Spleen (tissue), 11 donors: ENCODE measurements at regions not wholly inside any gene's neighbourhood (a gene's known extent, or its start where the extent isn't known, plus 50 kb on each side); places are given as distances from the start of the nearest gene placed in this dataset.

Source experiments
- DNase-seq: peaks from one replicate; pipeline ENCODE4 v3.0.0-alpha.2; 2020
- H3K27ac ChIP-seq, 8 donors: fragments of 200-600 bp; sonication (generic) in 7 of 8; 1 replicate in 4 of 8; 2 replicates in 4 of 8; pipeline versions ENCODE4 v1.5.0 to v1.8.0; 2016 to 2021; ENCODE audit warnings: inconsistent platforms in 4 of 8, mild to moderate bottlenecking in 4 of 8, moderate library complexity in 1 of 8
- H3K27me3 ChIP-seq, 7 donors: fragments of 200-600 bp; sonication (generic) in 6 of 7; replicated peaks in 1 of 7; 1 replicate in 4 of 7; 2 replicates in 3 of 7; pipeline versions ENCODE4 v1.5.0 to v1.8.0; 2016 to 2021; ENCODE audit warnings: inconsistent platforms in 3 of 7, mild to moderate bottlenecking in 1 of 7
- H3K36me3 ChIP-seq, 6 donors: fragments of 200-600 bp; sonication (generic) in 5 of 6; 1 replicate in 4 of 6; 2 replicates in 2 of 6; pipeline versions ENCODE4 v1.5.0 to v1.8.0; 2016 to 2021; ENCODE audit warnings: inconsistent platforms in 2 of 6
- H3K4me1 ChIP-seq, 6 donors: fragments of 200-600 bp; sonication (generic) in 5 of 6; 1 replicate in 3 of 6; 2 replicates in 3 of 6; pipeline versions ENCODE4 v1.5.0 to v1.8.0; 2016 to 2021; ENCODE audit warnings: inconsistent platforms in 3 of 6
- H3K4me3 ChIP-seq, 8 donors: fragments of 200-600 bp; sonication (generic) in 7 of 8; 1 replicate in 4 of 8; 2 replicates in 4 of 8; pipeline versions ENCODE4 v1.5.0 to v1.8.0; 2016 to 2021; ENCODE audit warnings: inconsistent platforms in 4 of 8, mild to moderate bottlenecking in 4 of 8, moderate library complexity in 2 of 8
- H3K9me3 ChIP-seq, 8 donors: fragments of 200-600 bp; sonication (generic) in 7 of 8; 1 replicate in 4 of 8; 2 replicates in 4 of 8; pipeline versions ENCODE4 v1.5.0 to v1.8.0; 2016 to 2021; ENCODE audit warnings: inconsistent platforms in 4 of 8
- POLR2A ChIP-seq, 3 donors: fragments of 450-650 bp; IDR thresholded peaks; one replicate each; pipeline ENCODE4 v1.5.1; 2017; ENCODE audit warnings: antibody characterized with exemption in 3 of 3, mild to moderate bottlenecking in 1 of 3
- POLR2AphosphoS5 ChIP-seq, 3 donors: sonication (generic); formaldehyde crosslinking; IDR thresholded peaks; one replicate each; pipeline ENCODE4 v1.5.1; 2017; ENCODE audit warnings: antibody characterized with exemption in 3 of 3
- WGBS, 5 donors: extraction: QIAGEN DNeasy Blood & Tissue Kit in 3 of 5; methylation state at CpG; one replicate each; pipeline versions ENCODE4 v1.1.5 to v1.1.7; 2013 to 2018; 5-methylcytosine and 5-hydroxymethylcytosine counted together
- intact Hi-C: fragments of 100-400 bp; cut with DNase I; formaldehyde crosslinking; loops from one replicate; pipeline ENCODE4 v1.15.0; 2023; ENCODE audit warnings: low total_unique reads
- TF ChIP-seq, protein P1 (sequence below), 11 experiments: fragments of 200-600 bp in 7 of 11; fragments of 450-650 bp in 4 of 11; sonication (generic) in 4 of 11; IDR thresholded peaks in 8 of 11; conservative IDR thresholded peaks in 3 of 11; 1 replicate in 7 of 11; 2 replicates in 4 of 11; pipeline versions ENCODE4 v1.4.0 to v1.8.0; 2016 to 2021; ENCODE audit warnings: antibody characterized with exemption in 11 of 11, inconsistent platforms in 4 of 11, mild to moderate bottlenecking in 1 of 11
- donor health status: healthy with polysubstance abuse.
- donor health status: DM: no; HTN: no; CAD: no; lungs with moderate emphysema.
- donor health status: DM: no; HTN: no; CAD: no.
- donor health status: Bipolar disorder and iron deficiency.
- donor health status: healthy.
- donor health status: DM: no; HTN: no; CAD: no.
- donor health status: DM: yes; HTN: yes; CAD: no.

DNA sequence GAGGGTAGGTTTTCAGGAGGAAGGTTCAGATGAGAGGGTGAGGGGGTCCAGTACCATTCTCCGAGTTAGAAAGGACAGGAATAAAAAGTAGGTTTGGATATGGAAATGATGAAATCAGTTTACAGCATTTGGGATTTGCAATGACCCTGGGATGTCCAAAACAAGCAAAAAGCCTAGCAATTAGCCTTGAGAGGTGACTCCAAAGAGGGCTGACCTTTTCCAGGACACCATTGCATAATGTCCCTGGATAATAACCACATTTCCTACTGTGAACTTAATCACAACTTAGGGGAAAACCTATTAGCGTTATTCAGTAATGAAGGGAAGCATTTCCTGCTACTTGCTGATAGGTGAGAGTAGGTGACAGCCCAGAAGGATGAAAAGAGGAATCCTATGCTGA lies 101.4 kb upstream of the ARHGAP42 start:
- WGBS, 5 donors: 46 to 73% (median 56%) methylated on average over 2 of the region's 2 CpGs
- intact Hi-C loops: no loop called here
- H3K27me3 ChIP-seq: no peaks in the 10 kb centered on the region
- peaks cover 0 to 11% (median 7%) of the 10 kb centered on the region in 6 donors for H3K4me1 ChIP-seq
- H3K4me3 ChIP-seq: no peak overlapping the region
- H3K36me3 ChIP-seq: no peaks in the 10 kb centered on the region
- no peaks in the 10 kb centered on the region for H3K9me3 ChIP-seq
- no peak for TF ChIP-seq POLR2A (IDR thresholded peaks at IDR 0.05)
- TF ChIP-seq POLR2AphosphoS5 (IDR thresholded peaks at IDR 0.05): peak in 1 of 3 donors; percentile 47
- H3K27ac ChIP-seq: peak overlapping the region; percentile 37 to 83 (median 71)
- no peak for DNase-seq

DNA sequence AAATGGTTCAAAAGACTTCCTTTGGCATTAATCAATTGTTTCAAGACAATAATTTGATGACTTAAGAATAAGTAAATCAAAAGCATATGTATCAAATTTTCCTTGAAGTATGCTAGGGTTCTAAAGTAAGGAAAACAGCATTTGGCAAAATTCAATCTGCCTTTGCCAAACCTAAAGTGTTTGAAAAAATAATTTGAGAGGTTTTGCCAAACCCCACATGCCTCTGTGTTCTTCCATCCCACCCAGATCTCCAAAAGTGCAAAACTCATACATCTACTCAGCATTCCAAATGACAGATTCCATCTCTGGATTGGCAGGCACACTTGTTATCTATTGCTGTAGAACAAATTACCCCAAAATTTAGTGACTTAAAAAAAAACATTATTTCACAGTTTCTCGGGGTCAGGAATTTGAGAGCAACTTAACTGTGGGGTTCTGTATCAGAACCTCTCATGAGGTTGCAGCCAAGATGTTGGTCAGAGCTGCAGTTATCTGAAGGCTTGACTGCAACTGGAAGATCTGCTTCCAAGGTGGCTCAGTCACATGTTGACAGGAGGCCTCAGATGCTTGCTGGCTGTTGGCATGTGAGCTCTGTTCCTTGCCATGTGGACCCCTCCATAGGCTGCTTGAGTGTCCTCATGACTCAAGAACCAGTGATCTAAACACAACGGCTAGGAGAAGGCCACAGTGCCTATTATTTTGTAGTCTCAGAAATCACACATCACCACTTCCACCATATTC lies 100.6 kb upstream of the ARHGAP42 start:
- WGBS, 5 donors: 73 to 89% (median 81%) methylated on average over 2 of the region's 2 CpGs
- peaks cover 0 to 11% (median 1%) of the 10 kb centered on the region in 6 donors for H3K4me1 ChIP-seq
- H3K4me3 ChIP-seq: no peak overlapping the region
- H3K27ac ChIP-seq: peak overlapping the region in 7 of 8 donors; percentile 59 to 83 (median 73)
- no peaks in the 10 kb centered on the region for H3K9me3 ChIP-seq
- intact Hi-C loops: no loop called here
- no peak for DNase-seq
- H3K27me3 ChIP-seq: no peaks in the 10 kb centered on the region
- TF ChIP-seq POLR2AphosphoS5 (IDR thresholded peaks at IDR 0.05): no peak
- TF ChIP-seq, protein P1, sequence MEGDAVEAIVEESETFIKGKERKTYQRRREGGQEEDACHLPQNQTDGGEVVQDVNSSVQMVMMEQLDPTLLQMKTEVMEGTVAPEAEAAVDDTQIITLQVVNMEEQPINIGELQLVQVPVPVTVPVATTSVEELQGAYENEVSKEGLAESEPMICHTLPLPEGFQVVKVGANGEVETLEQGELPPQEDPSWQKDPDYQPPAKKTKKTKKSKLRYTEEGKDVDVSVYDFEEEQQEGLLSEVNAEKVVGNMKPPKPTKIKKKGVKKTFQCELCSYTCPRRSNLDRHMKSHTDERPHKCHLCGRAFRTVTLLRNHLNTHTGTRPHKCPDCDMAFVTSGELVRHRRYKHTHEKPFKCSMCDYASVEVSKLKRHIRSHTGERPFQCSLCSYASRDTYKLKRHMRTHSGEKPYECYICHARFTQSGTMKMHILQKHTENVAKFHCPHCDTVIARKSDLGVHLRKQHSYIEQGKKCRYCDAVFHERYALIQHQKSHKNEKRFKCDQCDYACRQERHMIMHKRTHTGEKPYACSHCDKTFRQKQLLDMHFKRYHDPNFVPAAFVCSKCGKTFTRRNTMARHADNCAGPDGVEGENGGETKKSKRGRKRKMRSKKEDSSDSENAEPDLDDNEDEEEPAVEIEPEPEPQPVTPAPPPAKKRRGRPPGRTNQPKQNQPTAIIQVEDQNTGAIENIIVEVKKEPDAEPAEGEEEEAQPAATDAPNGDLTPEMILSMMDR (IDR thresholded peaks at IDR 0.05 in 8 of 11, conservative IDR thresholded peaks at IDR 0.05 in 3 of 11): no peak
- TF ChIP-seq POLR2A (IDR thresholded peaks at IDR 0.05): no peak
- H3K36me3 ChIP-seq: no peaks in the 10 kb centered on the region

DNA sequence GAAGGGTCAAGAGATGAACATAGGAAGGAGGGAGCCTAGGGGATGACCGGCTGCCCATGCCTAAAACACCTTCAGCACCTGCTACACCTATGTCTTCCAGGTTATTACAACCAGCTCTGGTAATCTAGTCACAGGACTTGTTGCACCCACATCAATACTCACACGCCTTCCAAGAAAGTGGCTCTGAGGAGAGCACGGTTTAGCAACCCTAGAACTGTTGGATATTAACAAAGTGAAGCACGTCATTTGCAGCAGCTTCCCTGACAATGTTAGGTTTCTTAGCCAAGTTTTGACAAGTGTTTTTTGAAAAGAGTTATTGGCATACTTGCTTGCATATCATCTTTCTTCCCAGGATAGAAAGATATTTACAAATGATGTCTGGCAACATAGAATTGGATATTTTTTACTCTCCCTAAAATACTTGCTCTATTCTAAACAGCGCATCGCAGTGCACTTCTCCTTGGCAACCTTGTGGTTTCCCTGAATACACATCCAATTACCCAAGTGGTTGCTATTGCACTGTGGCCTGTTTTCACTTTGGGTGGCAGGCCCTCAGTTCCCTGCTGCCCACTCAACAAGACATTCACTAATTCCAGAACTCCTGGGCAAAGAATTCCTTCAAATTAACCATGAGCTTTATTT lies 94.3 kb upstream of the ARHGAP42 start:
- 82 to 88% (median 86%) methylated on average over 6 of the region's 6 CpGs for WGBS, 5 donors
- Histone ChIP-seq H3K27ac (no peak overlapping the region), H3K36me3 (no peaks in the 10 kb centered on the region), H3K4me1 (no peaks in the 10 kb centered on the region), H3K9me3 (no peaks in the 10 kb centered on the region), H3K4me3 (no peak overlapping the region), H3K27me3 (no peaks in the 10 kb centered on the region)
- no peak for DNase-seq
- TF ChIP-seq POLR2AphosphoS5 (IDR thresholded peaks at IDR 0.05) (no peak), POLR2A (IDR thresholded peaks at IDR 0.05) (no peak)
- TF ChIP-seq, protein P1 (IDR thresholded peaks at IDR 0.05 in 8 of 11, conservative IDR thresholded peaks at IDR 0.05 in 3 of 11): no peak
- intact Hi-C loops: no loop called here

DNA sequence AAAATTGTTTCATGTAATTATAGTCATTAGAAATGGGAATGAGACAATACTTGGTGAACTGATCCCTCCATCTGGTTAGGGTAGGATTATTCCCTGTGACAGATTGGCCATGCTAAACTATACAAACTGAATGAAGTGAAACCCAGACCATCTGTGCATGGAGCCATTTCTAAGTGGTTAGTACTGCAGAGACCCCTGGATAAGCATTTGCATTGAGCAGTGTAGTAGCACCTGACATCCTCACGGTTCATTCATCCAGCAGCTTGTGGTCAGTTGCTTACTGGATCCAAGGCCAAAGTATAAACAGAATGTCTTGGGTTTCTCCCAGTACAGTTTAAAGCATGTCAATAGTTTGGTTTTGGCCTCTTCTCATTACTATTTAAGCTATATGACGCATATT lies 93.8 kb upstream of the ARHGAP42 start:
- no peaks in the 10 kb centered on the region for H3K27me3 ChIP-seq
- no peaks in the 10 kb centered on the region for H3K36me3 ChIP-seq
- no peaks in the 10 kb centered on the region for H3K9me3 ChIP-seq
- intact Hi-C loops: no loop called here
- TF ChIP-seq POLR2A (IDR thresholded peaks at IDR 0.05) (no peak), POLR2AphosphoS5 (IDR thresholded peaks at IDR 0.05) (no peak)
- TF ChIP-seq, protein P1 (IDR thresholded peaks at IDR 0.05 in 8 of 11, conservative IDR thresholded peaks at IDR 0.05 in 3 of 11): no peak
- H3K27ac ChIP-seq: no peak overlapping the region
- DNase-seq: no peak
- WGBS, 5 donors: 82 to 93% (median 90%) methylated on average over 2 of the region's 2 CpGs
- no peak overlapping the region for H3K4me3 ChIP-seq
- H3K4me1 ChIP-seq: no peaks in the 10 kb centered on the region
